K562 (cell line): ENCODE measurements at regions not wholly inside any gene's neighbourhood (a gene's known extent, or its start where the extent isn't known, plus 50 kb on each side); places are given as distances from the start of the nearest gene placed in this dataset.
"Not testable (repeated sequence)": the region's sequence is repeated elsewhere in the genome, so short reads cannot be mapped to it uniquely, and the experiment has no call there.

Source experiments
- ATAC-seq: fragments of 200-7000 bp; cut with Tn5 transposase; 3 replicates; pipeline ENCODE4 v1.9.1; 2020; ENCODE audit warnings: moderate library complexity
- BruUV-seq: library from RNA; stranded (reverse); fragments of 400-500 nt; replicated peaks from 2 replicates; lab custom pipeline; 2021; lab: Mats Ljungman, UMichigan
- CTCF ChIA-PET: fragments of 300-600 bp; formaldehyde crosslinking; extraction: SDS; loops from one replicate; lab custom pipeline; 2021; ENCODE audit warnings: low intra/inter-chr PET ratio; lab: Yijun Ruan, JAX
- POLR2A ChIA-PET: fragments of 300-600, 350-650 bp; sonication (Branson Sonifier 250); formaldehyde crosslinking; extraction: SDS; loops from one replicate; lab custom pipeline; 2021; ENCODE audit warnings: antibody characterized with exemption, inconsistent platforms; lab: Yijun Ruan, JAX
- DNase-seq, 4 experiments: peaks; one replicate each; pipeline versions ENCODE4 v3.0.0 to v3.0.0-alpha.2; 2011 to 2018; ENCODE audit warnings: low spot score in 3 of 4, mixed read lengths in 3 of 4; ENCODE audit errors: extremely low read depth in 1 of 4
- FAIRE-seq: peaks from 2 replicates; lab custom pipeline; 2011; peaks lifted over from hg19 to GRCh38; lab: Jason Lieb, UNC
- H2AFZ ChIP-seq: 2 replicates; pipeline ENCODE4 v1.6.0; 2011; ENCODE audit warnings: low read depth, low read length, control low read depth, inconsistent platforms
- H3K27ac ChIP-seq: fragments of 200-600 bp; 3 replicates; pipeline ENCODE4 v1.8.0; 2011; ENCODE audit warnings: low read depth, mild to moderate bottlenecking, control low read depth, inconsistent platforms, low read length, moderate library complexity, mixed read lengths; ENCODE audit errors: extremely low read depth
- H3K27me3 ChIP-seq, 2 experiments: fragments of 300-600 bp in 1 of 2; 2 replicates in 1 of 2; 3 replicates in 1 of 2; pipeline versions ENCODE4 v1.6.0 to v1.8.0; 2011; ENCODE audit warnings: inconsistent platforms in 2 of 2, low read length in 2 of 2, mild to moderate bottlenecking in 1 of 2, mixed read lengths in 1 of 2, moderate library complexity in 1 of 2; ENCODE audit not compliant: control insufficient read depth in 2 of 2, insufficient read depth in 2 of 2
- H3K36me3 ChIP-seq: fragments of 300-600 bp; 3 replicates; pipeline ENCODE4 v1.8.0; 2011; ENCODE audit warnings: mild to moderate bottlenecking, low read length, inconsistent platforms; ENCODE audit not compliant: control insufficient read depth, insufficient read depth
- H3K4me1 ChIP-seq, 2 experiments: fragments of 200-600 bp in 1 of 2; replicated peaks in 1 of 2; 2 replicates in 1 of 2; 3 replicates in 1 of 2; pipeline versions ENCODE4 v1.5.1 to v1.8.0; 2011; ENCODE audit warnings: inconsistent platforms in 2 of 2, low read length in 2 of 2, mild to moderate bottlenecking in 1 of 2, mixed read lengths in 1 of 2, moderate library complexity in 1 of 2; ENCODE audit not compliant: control insufficient read depth in 2 of 2, insufficient read depth in 2 of 2
- H3K4me2 ChIP-seq: 2 replicates; pipeline ENCODE4 v1.6.1; 2011; ENCODE audit warnings: low read length, control low read depth, inconsistent platforms, mixed read lengths; ENCODE audit not compliant: insufficient read depth
- H3K4me3 ChIP-seq: fragments of 200-600 bp; sonication (generic), shearing (Covaris generic); 2 replicates; pipeline ENCODE4 v1.5.1; 2016; ENCODE audit warnings: control low read depth, inconsistent platforms
- H3K79me2 ChIP-seq: fragments of 200-600 bp; 3 replicates; pipeline ENCODE4 v1.8.0; 2011; ENCODE audit warnings: low read length, inconsistent platforms; ENCODE audit not compliant: control insufficient read depth, insufficient read depth
- H3K9ac ChIP-seq, 2 experiments: 2 replicates each; pipeline versions ENCODE4 v1.6.0 to v1.6.1; 2011; ENCODE audit warnings: low read depth in 2 of 2, low read length in 2 of 2, control low read depth in 1 of 2, inconsistent platforms in 1 of 2, mild to moderate bottlenecking in 1 of 2, mixed read lengths in 1 of 2; ENCODE audit not compliant: insufficient read depth in 1 of 2
- H3K9me1 ChIP-seq: one replicate; pipeline ENCODE4 v1.6.0; 2011; ENCODE audit warnings: inconsistent platforms, mild to moderate bottlenecking, low read length, moderate library complexity; ENCODE audit not compliant: control insufficient read depth, insufficient read depth
- H3K9me3 ChIP-seq: replicated peaks from 2 replicates; pipeline ENCODE4 v1.5.1; 2011; ENCODE audit warnings: low read depth, low read length, inconsistent platforms; ENCODE audit not compliant: control insufficient read depth, insufficient read depth
- H4K20me1 ChIP-seq: replicated peaks from 2 replicates; pipeline ENCODE4 v1.6.1; 2011; ENCODE audit warnings: low read length, inconsistent platforms, mixed read lengths; ENCODE audit not compliant: control insufficient read depth, insufficient read depth
- BRD9 ChIP-seq: fragments of 450-650 bp; IDR thresholded peaks from 2 replicates; pipeline ENCODE4 v1.6.1; 2018; ENCODE audit warnings: low read depth; ENCODE audit not compliant: partially characterized antibody
- CTCF ChIP-seq, 3 experiments: IDR thresholded peaks in 2 of 3; conservative IDR thresholded peaks in 1 of 3; 2 replicates each; pipeline ENCODE4 v1.5.1; 2011 to 2012; ENCODE audit warnings: low read length in 3 of 3, mild to moderate bottlenecking in 3 of 3, control low read depth in 2 of 3, improper control_type of control experiment in 1 of 3, inconsistent platforms in 1 of 3, low read depth in 1 of 3, mixed read lengths in 1 of 3, moderate library complexity in 1 of 3; ENCODE audit not compliant: insufficient read depth in 2 of 3
- FOXP1 ChIP-seq: sonication (generic); formaldehyde crosslinking; IDR thresholded peaks from 2 replicates; pipeline ENCODE4 v1.8.0; 2022; ENCODE audit warnings: mild to moderate bottlenecking, missing genetic modification reagents
- HDAC3 ChIP-seq: fragments of 450-650 bp; IDR thresholded peaks from 2 replicates; pipeline ENCODE4 v1.6.1; 2018; ENCODE audit warnings: borderline replicate concordance, mild to moderate bottlenecking, moderate library complexity; ENCODE audit not compliant: partially characterized antibody
- MTA3 ChIP-seq: fragments of 450-650 bp; formaldehyde crosslinking; IDR thresholded peaks from 2 replicates; pipeline ENCODE4 v1.6.1; 2017; ENCODE audit warnings: mild to moderate bottlenecking, borderline replicate concordance
- POLR2H ChIP-seq: IDR thresholded peaks from 2 replicates; pipeline ENCODE4 v1.6.1; 2016; ENCODE audit warnings: missing genetic modification characterization, low read depth, mild to moderate bottlenecking, control low read depth, missing compliant biosample characterization, moderate library complexity
- RAD21 ChIP-seq, 2 experiments: fragments of 250-450 bp in 1 of 2; fragments of 450-650 bp in 1 of 2; sonication (Bioruptor Pico) in 1 of 2; formaldehyde crosslinking in 1 of 2; IDR thresholded peaks in 1 of 2; conservative IDR thresholded peaks in 1 of 2; 2 replicates each; pipeline versions ENCODE4 v1.4.0 to v1.8.0; 2020 to 2022; ENCODE audit warnings: mild to moderate bottlenecking in 2 of 2, moderate library complexity in 1 of 2
- SMAD1 ChIP-seq: fragments of 150-350 bp; IDR thresholded peaks from 2 replicates; pipeline ENCODE4 v1.6.1; 2014; ENCODE audit warnings: low read length, low read depth; ENCODE audit not compliant: partially characterized antibody
- SMC3 ChIP-seq: conservative IDR thresholded peaks from 2 replicates; pipeline ENCODE4 v1.6.1; 2011; ENCODE audit warnings: low read depth, low read length, improper control_type of control experiment; ENCODE audit not compliant: insufficient read depth
- ZFX ChIP-seq: sonication (generic); formaldehyde crosslinking; IDR thresholded peaks from 2 replicates; pipeline ENCODE4 v1.8.0; 2022; ENCODE audit warnings: mild to moderate bottlenecking, missing genetic modification reagents, moderate library complexity
- ZNF280B ChIP-seq: fragments of 250-450 bp; sonication (Bioruptor Pico); IDR thresholded peaks from 2 replicates; pipeline ENCODE4 v1.5.1; 2021; ENCODE audit warnings: mild to moderate bottlenecking
- ZNF41 ChIP-seq: fragments of 250-450 bp; sonication (Bioruptor Pico); conservative IDR thresholded peaks from 2 replicates; pipeline ENCODE4 v1.4.0; 2020; ENCODE audit warnings: mild to moderate bottlenecking
- WGBS: fragments of 100-300 bp; shearing (Covaris generic); methylation state at CpG from one replicate; pipeline ENCODE4 v1.1.6; 2016; ENCODE audit warnings: low coverage, mixed read lengths; ENCODE audit not compliant: insufficient coverage; ENCODE audit errors: missing lambda C conversion rate; 5-methylcytosine and 5-hydroxymethylcytosine counted together
- in situ Hi-C: fragments of 300-500 bp; cut with MboI; formaldehyde crosslinking; loops from 4 replicates; pipeline ENCODE4 v1.15.0; 2018; ENCODE audit warnings: inconsistent platforms, mixed read lengths
- intact Hi-C: fragments of 100-400 bp; cut with micrococcal nuclease; formaldehyde crosslinking; loops from 2 replicates; pipeline ENCODE4 v1.14.2; 2022

DNA sequence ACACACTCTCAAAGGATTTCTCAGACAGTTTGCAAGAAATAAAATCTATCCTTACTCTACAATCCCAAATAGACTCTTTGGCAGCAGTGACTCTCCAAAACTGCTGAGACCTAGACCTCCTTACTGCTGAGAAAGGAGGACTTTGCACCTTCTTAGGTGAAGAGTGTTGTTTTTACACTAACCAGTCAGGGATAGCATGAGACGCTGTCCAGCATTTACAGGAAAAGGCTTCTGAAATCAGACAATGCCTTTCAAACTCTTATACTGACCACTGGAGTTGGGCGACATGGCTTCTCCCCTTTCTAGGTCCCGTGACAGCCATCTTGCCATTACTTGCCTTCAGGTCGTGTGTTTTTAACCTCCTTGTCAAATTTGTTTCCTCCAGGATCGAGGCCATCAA is 268.4 kb downstream of the S1PR1 start:
- H4K20me1 ChIP-seq, H3K4me2 ChIP-seq, ATAC-seq, H3K4me3 ChIP-seq, H3K79me2 ChIP-seq, intact Hi-C loops, CTCF ChIA-PET, POLR2A ChIA-PET, in situ Hi-C loops, H3K9me3 ChIP-seq, H3K27me3 ChIP-seq, BruUV-seq, H3K9me1 ChIP-seq, H2AFZ ChIP-seq, FAIRE-seq, H3K36me3 ChIP-seq, H3K27ac ChIP-seq, H3K4me1 ChIP-seq, DNase-seq, H3K9ac ChIP-seq: not testable (repeated sequence)
- 0% methylated on average over 5 of the region's 5 CpGs for WGBS

DNA sequence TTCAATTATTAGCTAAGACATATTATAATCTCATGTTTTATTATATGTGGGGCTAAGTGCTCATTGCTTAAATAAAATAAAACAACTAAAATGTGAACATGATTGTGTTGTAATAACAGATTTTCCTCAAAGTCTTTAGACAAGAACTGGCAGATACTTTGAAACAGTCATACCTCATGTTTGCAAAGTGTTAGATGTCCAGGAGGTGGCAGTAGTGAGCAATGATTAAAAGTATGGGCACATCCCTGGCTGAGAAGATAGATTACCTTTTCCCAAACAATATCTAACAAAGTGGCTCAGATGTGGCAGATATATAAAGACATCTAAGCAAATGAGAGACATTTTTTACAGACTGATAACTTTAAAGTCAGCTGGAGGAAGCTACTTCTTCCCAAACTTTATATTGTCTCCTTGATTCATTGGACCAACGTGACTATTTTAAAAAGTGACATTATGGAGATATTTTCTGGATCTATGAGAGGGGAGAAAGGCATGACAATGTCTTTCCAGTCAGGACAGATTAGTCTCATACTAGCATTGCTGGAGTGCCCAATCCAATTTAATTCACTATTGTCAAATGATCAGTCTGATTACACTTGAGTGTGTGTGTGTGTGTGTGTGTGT is 269.8 kb downstream of the S1PR1 start:
- H3K4me3 ChIP-seq = no peak overlapping the region
- FAIRE-seq (peak; percentile 11), ATAC-seq (peak; percentile 61; the same call in 2 of the 3 replicates), DNase-seq (peak; percentile 38 to 63 (median 55))
- H3K4me2 ChIP-seq = no peak overlapping the region
- H3K9me1 ChIP-seq = no peaks in the 10 kb centered on the region
- no peaks in the 10 kb centered on the region for H4K20me1 ChIP-seq
- no peak overlapping the region for H3K27ac ChIP-seq
- H3K36me3 ChIP-seq = no peaks in the 10 kb centered on the region
- in situ Hi-C loops = no loop called here
- H3K79me2 ChIP-seq = no peaks in the 10 kb centered on the region
- no peak overlapping the region for H3K9ac ChIP-seq
- no peaks in the 10 kb centered on the region for H3K27me3 ChIP-seq
- CTCF ChIA-PET = no interaction called here
- no peak overlapping the region for H2AFZ ChIP-seq
- POLR2A ChIA-PET = no interaction called here
- H3K4me1 ChIP-seq = no peaks in the 10 kb centered on the region
- 11% methylated on average over 1 of the region's 1 CpG for WGBS
- no peaks in the 10 kb centered on the region for H3K9me3 ChIP-seq
- no TSS peak for BruUV-seq
- intact Hi-C loops = no loop called here
- TF ChIP-seq POLR2H (tag) (no peak), BRD9 (no peak), FOXP1 (CRISPR knock-in tag) (no peak), SMC3 (0 out of 2 replicates have a peak, but pooled peaks have one; percentile 23), CTCF (IDR thresholded peaks at IDR 0.05 in 2 of 3, conservative IDR thresholded peaks at IDR 0.05 in 1 of 3; ENCODE audit: insufficient read depth in 2 of 3, low read depth in 1 of 3, low read length in 3 of 3) (peak; percentile 8 to 59 (median 46); a peak in 4 of 6 replicates), ZNF280B (CRISPR knock-in tag) (no peak), RAD21 (CRISPR knock-in tag; conservative IDR thresholded peaks at IDR 0.05 in 1 of 2, IDR thresholded peaks at IDR 0.05 in 1 of 2) (peak; percentile 17 to 49; a peak in 3 of 4 replicates), HDAC3 (no peak), ZNF41 (no peak), SMAD1 (no peak), ZFX (CRISPR knock-in tag) (no peak), MTA3 (no peak)
